Upper lobe of left lung (tissue), 6 donors: ENCODE measurements at regions not wholly inside any gene's neighbourhood (a gene's known extent, or its start where the extent isn't known, plus 50 kb on each side); places are given as distances from the start of the nearest gene placed in this dataset.

Experiments
- ATAC-seq, 2 donors: fragments of 200-7000 bp; cut with Tn5 transposase; one replicate each; pipeline ENCODE4 v1.9.1; 2022; ENCODE audit warnings: mild to moderate bottlenecking in 2 of 2, moderate library complexity in 2 of 2; ENCODE audit not compliant: low FRiP score in 2 of 2
- DNase-seq, 2 donors: peaks; one replicate each; pipeline ENCODE4 v3.0.0-alpha.2; 2019 to 2020
- H3K27ac ChIP-seq, 4 donors: fragments of 200-600 bp; sonication (generic); one replicate each; pipeline ENCODE4 v1.5.1; 2016 to 2019
- H3K27me3 ChIP-seq, 4 donors: fragments of 200-600 bp; sonication (generic); one replicate each; pipeline ENCODE4 v1.5.1; 2017 to 2019
- H3K36me3 ChIP-seq, 4 donors: fragments of 200-600 bp; sonication (generic); one replicate each; pipeline ENCODE4 v1.5.1; 2016 to 2019
- H3K4me1 ChIP-seq, 4 donors: fragments of 200-600 bp; sonication (generic); one replicate each; pipeline ENCODE4 v1.5.1; 2018 to 2019
- H3K4me3 ChIP-seq, 4 donors: fragments of 200-600 bp; sonication (generic); one replicate each; pipeline ENCODE4 v1.5.1; 2017 to 2019; ENCODE audit warnings: mild to moderate bottlenecking in 2 of 4, moderate library complexity in 1 of 4
- H3K9me3 ChIP-seq, 4 donors: fragments of 200-600 bp; sonication (generic); one replicate each; pipeline ENCODE4 v1.5.1; 2018 to 2019
- EP300 ChIP-seq, 4 donors: sonication (generic); formaldehyde crosslinking; IDR thresholded peaks; one replicate each; pipeline ENCODE4 v1.5.1; 2017; ENCODE audit warnings: antibody characterized with exemption in 4 of 4, control low read depth in 2 of 4
- POLR2A ChIP-seq, 4 donors: fragments of 450-650 bp; IDR thresholded peaks; one replicate each; pipeline ENCODE4 v1.5.1; 2016 to 2017; ENCODE audit warnings: antibody characterized with exemption in 4 of 4, mild to moderate bottlenecking in 2 of 4
- POLR2AphosphoS5 ChIP-seq, 2 donors: sonication (generic); formaldehyde crosslinking; IDR thresholded peaks; one replicate each; pipeline ENCODE4 v1.5.1; 2017; ENCODE audit warnings: antibody characterized with exemption in 2 of 2
- WGBS, 2 donors: methylation state at CpG; one replicate each; pipeline ENCODE4 v1.1.5; 2017 to 2018; 5-methylcytosine and 5-hydroxymethylcytosine counted together
- TF ChIP-seq, protein P1 (sequence below), 6 experiments: fragments of 450-650 bp in 4 of 6; fragments of 200-600 bp in 2 of 6; sonication (generic) in 2 of 6; IDR thresholded peaks; one replicate each; pipeline ENCODE4 v1.5.1; 2016 to 2019; ENCODE audit warnings: antibody characterized with exemption in 6 of 6
- donor health status: DM: no; HTN: no; CAD: no; lungs with moderate emphysema.
- donor health status: DM: no; HTN: yes; CAD: no; lungs with severe emphysema.

DNA sequence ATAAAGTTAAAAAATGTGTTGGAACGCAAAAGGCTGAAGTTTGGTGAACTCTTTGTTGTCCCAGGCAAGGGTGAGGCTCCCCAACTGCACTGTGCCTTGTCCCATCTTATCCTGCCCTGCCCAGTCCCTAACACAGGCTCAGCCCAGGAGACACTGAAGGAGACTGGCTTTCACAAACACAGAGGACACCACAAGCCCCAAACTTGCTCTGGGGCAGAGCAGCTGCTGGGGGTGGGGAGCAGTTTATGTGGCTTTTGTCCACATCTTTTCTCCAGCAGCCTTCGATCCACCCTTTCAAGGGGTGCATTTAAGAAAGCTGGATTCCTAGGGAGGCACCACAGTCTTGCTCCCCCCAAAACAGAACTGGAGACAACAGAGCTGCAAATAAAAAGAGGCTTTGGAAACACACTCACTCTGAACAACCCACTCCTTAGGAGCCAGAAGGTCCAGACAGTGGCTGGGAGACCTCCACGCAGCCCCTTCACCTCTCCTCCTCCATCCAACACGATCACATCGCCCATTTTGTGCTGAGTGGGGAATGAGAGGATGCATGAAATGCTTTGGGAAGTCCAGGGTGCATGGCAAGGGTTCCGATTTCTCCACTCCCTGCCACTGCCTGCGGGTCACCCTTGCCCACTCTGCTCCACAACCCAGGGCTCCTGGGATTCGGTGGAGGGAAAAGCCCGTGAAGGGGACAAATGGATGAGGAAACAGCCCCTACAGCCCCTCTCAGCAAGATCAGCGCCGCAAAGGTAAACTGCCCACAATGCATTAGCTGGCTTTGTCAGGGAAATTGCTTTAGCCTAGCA, 260.5 kb upstream of the TLE3 start:
- no peaks in the 10 kb centered on the region for H3K27me3 ChIP-seq
- no peaks in the 10 kb centered on the region for H3K9me3 ChIP-seq
- 88 to 96% methylated on average over 10 to 11 of the region's 11 CpGs for WGBS, 2 donors
- DNase-seq (no peak), ATAC-seq (no peak)
- no peak overlapping the region for H3K4me3 ChIP-seq
- no peaks in the 10 kb centered on the region for H3K36me3 ChIP-seq
- H3K4me1 ChIP-seq, result no peaks in the 10 kb centered on the region
- H3K27ac ChIP-seq, result no peak overlapping the region
- TF ChIP-seq, protein P1, sequence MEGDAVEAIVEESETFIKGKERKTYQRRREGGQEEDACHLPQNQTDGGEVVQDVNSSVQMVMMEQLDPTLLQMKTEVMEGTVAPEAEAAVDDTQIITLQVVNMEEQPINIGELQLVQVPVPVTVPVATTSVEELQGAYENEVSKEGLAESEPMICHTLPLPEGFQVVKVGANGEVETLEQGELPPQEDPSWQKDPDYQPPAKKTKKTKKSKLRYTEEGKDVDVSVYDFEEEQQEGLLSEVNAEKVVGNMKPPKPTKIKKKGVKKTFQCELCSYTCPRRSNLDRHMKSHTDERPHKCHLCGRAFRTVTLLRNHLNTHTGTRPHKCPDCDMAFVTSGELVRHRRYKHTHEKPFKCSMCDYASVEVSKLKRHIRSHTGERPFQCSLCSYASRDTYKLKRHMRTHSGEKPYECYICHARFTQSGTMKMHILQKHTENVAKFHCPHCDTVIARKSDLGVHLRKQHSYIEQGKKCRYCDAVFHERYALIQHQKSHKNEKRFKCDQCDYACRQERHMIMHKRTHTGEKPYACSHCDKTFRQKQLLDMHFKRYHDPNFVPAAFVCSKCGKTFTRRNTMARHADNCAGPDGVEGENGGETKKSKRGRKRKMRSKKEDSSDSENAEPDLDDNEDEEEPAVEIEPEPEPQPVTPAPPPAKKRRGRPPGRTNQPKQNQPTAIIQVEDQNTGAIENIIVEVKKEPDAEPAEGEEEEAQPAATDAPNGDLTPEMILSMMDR (IDR thresholded peaks at IDR 0.05), result no peak
- TF ChIP-seq POLR2A (IDR thresholded peaks at IDR 0.05), result no peak
- no peak for TF ChIP-seq POLR2AphosphoS5 (IDR thresholded peaks at IDR 0.05)
- TF ChIP-seq EP300 (IDR thresholded peaks at IDR 0.05), result no peak

GRCh38 chr15:70357453-70357852, 259.7 kb upstream of the TLE3 start:
- TF ChIP-seq, protein P1 (IDR thresholded peaks at IDR 0.05), result no peak
- TF ChIP-seq EP300 (IDR thresholded peaks at IDR 0.05) (no peak), POLR2A (IDR thresholded peaks at IDR 0.05) (no peak), POLR2AphosphoS5 (IDR thresholded peaks at IDR 0.05) (no peak)
- H3K9me3 ChIP-seq, result no peaks in the 10 kb centered on the region
- H3K36me3 ChIP-seq, result no peaks in the 10 kb centered on the region
- DNase-seq (no peak), ATAC-seq (no peak)
- no peaks in the 10 kb centered on the region for H3K27me3 ChIP-seq
- no peak overlapping the region for H3K27ac ChIP-seq
- H3K4me1 ChIP-seq, result no peaks in the 10 kb centered on the region
- H3K4me3 ChIP-seq, result no peak overlapping the region
- WGBS, 2 donors, result 97 to 100% methylated on average over 4 to 8 of the region's 8 CpGs

DNA sequence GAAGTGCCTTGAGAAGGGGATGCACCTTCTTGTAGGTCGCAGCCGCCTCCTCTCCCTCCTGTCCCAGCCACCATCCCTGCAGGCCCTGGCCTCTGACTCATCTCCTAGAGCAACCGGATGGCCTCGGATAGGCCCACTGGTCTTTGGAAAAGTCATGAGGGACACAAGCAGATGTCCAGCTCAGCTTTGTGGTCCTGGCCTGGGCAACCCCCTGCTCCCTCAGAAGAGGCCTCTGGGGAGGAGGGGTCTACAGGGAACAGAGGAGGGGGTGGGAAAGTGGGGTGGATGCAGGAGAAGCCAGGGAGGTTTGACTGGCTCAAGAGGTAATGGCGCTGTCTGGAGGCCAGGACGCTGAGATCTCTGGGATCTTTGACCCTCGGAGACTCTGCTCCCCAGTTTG, 259.2 kb upstream of the TLE3 start:
- Histone ChIP-seq H3K27ac (no peak overlapping the region), H3K36me3 (no peaks in the 10 kb centered on the region), H3K27me3 (no peaks in the 10 kb centered on the region), H3K9me3 (no peaks in the 10 kb centered on the region), H3K4me1 (no peaks in the 10 kb centered on the region), H3K4me3 (no peak overlapping the region)
- ATAC-seq (no peak), DNase-seq (no peak)
- WGBS, 2 donors, result 91 to 93% methylated on average over 7 of the region's 7 CpGs
- TF ChIP-seq, protein P1 (IDR thresholded peaks at IDR 0.05), result no peak
- TF ChIP-seq POLR2A (IDR thresholded peaks at IDR 0.05) (no peak), POLR2AphosphoS5 (IDR thresholded peaks at IDR 0.05) (no peak), EP300 (IDR thresholded peaks at IDR 0.05) (no peak)

- no peaks in the 10 kb centered on the region for H3K9me3 ChIP-seq
- no peak overlapping the region for H3K27ac ChIP-seq
- DNase-seq (no peak), ATAC-seq (no peak)
- no peak overlapping the region for H3K4me3 ChIP-seq
- no peaks in the 10 kb centered on the region for H3K27me3 ChIP-seq
- no peaks in the 10 kb centered on the region for H3K4me1 ChIP-seq
- H3K36me3 ChIP-seq, result no peaks in the 10 kb centered on the region
- WGBS, 2 donors, result 71 to 83% methylated on average over 7 to 9 of the region's 9 CpGs
- no peak for TF ChIP-seq POLR2AphosphoS5 (IDR thresholded peaks at IDR 0.05)
- no peak for TF ChIP-seq EP300 (IDR thresholded peaks at IDR 0.05)
Observed at GRCh38 chr15:70356062-70356860, 258.5 kb upstream of the TLE3 start.

- Histone ChIP-seq H3K27ac (no peak overlapping the region), H3K9me3 (no peaks in the 10 kb centered on the region), H3K4me3 (no peak overlapping the region), H3K27me3 (no peaks in the 10 kb centered on the region), H3K36me3 (no peaks in the 10 kb centered on the region), H3K4me1 (no peaks in the 10 kb centered on the region)
- DNase-seq, result no peak
- ATAC-seq, result no peak
- no peak for TF ChIP-seq POLR2AphosphoS5 (IDR thresholded peaks at IDR 0.05)
- TF ChIP-seq POLR2A (IDR thresholded peaks at IDR 0.05), result no peak
- TF ChIP-seq, protein P1 (IDR thresholded peaks at IDR 0.05), result no peak
- no peak for TF ChIP-seq EP300 (IDR thresholded peaks at IDR 0.05)
- WGBS, 2 donors, result 96 to 97% methylated on average over 3 to 5 of the region's 5 CpGs
Observed at GRCh38 chr15:70355275-70355795, 257.6 kb upstream of the TLE3 start.
